Cardiac fibroblast (primary cell): ENCODE measurements at regions not wholly inside any gene's neighbourhood (a gene's known extent, or its start where the extent isn't known, plus 50 kb on each side); places are given as distances from the start of the nearest gene placed in this dataset.
A peak's percentile ranks its signal among the peaks of the same experiment; 100 is the strongest.

ENCODE experiments used
- DNase-seq, 2 donors: peaks; one replicate each; pipeline versions ENCODE4 v3.0.0 to v3.0.0-alpha.2; 2010; ENCODE audit warnings: low read depth in 2 of 2
- H3K4me3 ChIP-seq, 2 donors: replicated peaks in 1 of 2; 1 replicate in 1 of 2; 2 replicates in 1 of 2; pipeline ENCODE4 v1.5.1; 2011; ENCODE audit warnings: low read depth in 2 of 2, low read length in 2 of 2, mild to moderate bottlenecking in 2 of 2, moderate library complexity in 1 of 2
- CTCF ChIP-seq: IDR thresholded peaks from one replicate; pipeline ENCODE4 v1.5.1; 2011; ENCODE audit warnings: low read depth, mild to moderate bottlenecking, low read length, inconsistent platforms

DNA sequence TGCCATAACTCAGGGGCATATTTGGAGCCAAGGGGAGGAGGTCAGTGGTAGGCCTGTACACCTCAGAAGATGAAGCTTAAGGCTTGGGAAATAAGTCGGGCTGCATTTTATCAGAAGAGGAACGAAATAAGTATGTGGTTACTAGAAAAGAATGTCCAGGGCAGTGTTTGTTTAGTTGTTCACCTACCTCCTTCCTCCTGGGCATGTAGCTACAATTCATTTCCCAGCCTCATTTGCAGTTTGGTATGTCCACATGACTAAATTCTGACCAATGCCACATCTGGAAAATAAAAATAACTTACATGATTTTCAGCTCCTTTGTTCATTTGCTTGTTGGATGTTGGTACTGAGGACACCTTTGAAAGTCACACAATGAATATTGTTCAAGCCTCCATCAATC, 294.5 kb upstream of the RGS17 start:
- H3K4me3 ChIP-seq, result no peak overlapping the region
- DNase-seq, result peak in 1 of 2 donors; percentile 5
- TF ChIP-seq CTCF, result no peak

GRCh38 chr6:153424719-153425400, 293.8 kb upstream of the RGS17 start:
- no peak for TF ChIP-seq CTCF
- no peak overlapping the region for H3K4me3 ChIP-seq
- DNase-seq, result peak in 1 of 2 donors; percentile 21

DNA sequence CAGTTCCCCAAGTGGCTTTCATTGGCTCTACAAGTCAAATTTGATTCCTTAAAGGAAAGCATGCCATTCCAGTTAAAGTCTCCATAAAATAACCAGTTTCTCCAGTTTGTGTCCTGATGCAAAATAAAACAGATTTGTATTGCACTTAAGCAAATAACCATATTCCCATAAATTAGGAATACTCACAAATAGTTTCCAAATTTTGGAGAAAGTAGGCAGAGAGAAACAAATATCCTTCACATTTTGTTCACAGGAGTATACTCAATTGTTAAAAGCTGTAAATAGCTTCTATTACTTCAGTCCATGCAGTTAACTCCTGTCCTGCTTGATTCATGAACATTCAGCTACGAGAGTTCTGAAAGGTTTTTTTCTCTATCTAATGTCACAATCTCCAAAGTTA, 281.4 kb upstream of the RGS17 start:
- no peak for DNase-seq
- no peak overlapping the region for H3K4me3 ChIP-seq
- TF ChIP-seq CTCF, result no peak

GRCh38 chr6:153411070-153411648, 280.1 kb upstream of the RGS17 start:
- no peak for TF ChIP-seq CTCF
- no peak for DNase-seq
- no peak overlapping the region for H3K4me3 ChIP-seq

DNA sequence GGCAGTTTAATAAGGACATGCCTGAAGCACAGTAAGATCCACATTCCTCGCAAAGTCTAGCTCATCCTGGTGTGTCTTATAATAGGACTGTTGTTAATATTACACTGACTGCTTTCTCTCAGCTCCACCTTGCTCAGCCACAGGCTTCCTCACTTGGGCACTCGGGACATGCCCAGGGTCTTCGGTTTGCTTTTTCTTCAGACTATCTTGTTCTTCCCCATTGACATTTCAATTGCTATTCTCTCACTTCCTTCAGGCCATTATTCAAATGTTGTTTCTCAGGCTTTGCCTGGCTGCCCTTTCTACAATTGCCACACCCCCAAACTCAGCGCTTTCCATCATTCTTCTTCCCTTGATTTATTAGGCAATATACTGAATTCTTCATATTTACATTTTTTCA, 274.8 kb upstream of the RGS17 start:
- no peak for TF ChIP-seq CTCF
- H3K4me3 ChIP-seq, result no peak overlapping the region
- no peak for DNase-seq

- DNase-seq, result no peak
- no peak for TF ChIP-seq CTCF
- H3K4me3 ChIP-seq, result no peak overlapping the region
Measured at GRCh38 chr6:153401751-153402150, 270.7 kb upstream of the RGS17 start.
